ENCODE measurements at regions not wholly inside any gene's neighbourhood (a gene's known extent, or its start where the extent isn't known, plus 50 kb on each side); places are given as distances from the start of the nearest gene placed in this dataset.

- no peaks in the 10 kb centered on the region for H3K9me3 ChIP-seq (ENCODE audit: low read depth)
- DNase-seq (ENCODE audit: low read depth in 1 of 2, low spot score in 1 of 2), result no peak
- H3K27ac ChIP-seq, result no peak overlapping the region
- no peak for TF ChIP-seq CTCF (IDR thresholded peaks at IDR 0.05; ENCODE audit: low read depth, low read length)
- H3K36me3 ChIP-seq, result no peaks in the 10 kb centered on the region
- peaks cover 22% of the 10 kb centered on the region for H3K4me1 ChIP-seq (ENCODE audit: low read depth)
- H3K27me3 ChIP-seq, result no peaks in the 10 kb centered on the region
- H3K4me3 ChIP-seq, result no peak overlapping the region
These were observed 581.4 kb upstream of the TBL1XR1 start for GRCh38 chr3:177778633-177779032.

DNA sequence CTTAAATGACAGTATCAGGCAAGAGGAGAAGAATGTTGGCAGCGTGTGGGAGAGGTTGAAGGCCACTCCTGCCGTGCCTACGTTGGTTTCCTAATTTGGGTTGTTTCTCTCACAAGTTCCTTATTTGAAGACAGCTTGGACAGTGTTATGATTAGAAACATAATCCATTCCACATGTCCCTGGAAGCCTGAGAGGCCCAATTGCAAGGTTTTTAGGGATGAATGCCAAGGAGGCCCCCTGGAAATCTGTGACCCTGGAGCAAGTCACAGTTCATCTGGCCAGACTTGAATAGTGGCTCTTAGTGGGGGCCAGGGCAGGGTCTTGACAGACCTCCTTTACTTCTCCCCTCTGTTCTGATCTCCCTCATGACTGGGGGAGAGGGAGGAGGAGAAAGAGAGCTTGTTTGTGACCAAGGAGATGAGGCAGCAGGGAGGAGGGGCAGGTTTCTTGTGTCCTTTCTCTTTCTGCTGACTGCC is 584.4 kb upstream of the TBL1XR1 start:
- H3K27me3 ChIP-seq, result no peaks in the 10 kb centered on the region
- no peak overlapping the region for H3K4me3 ChIP-seq
- no peaks in the 10 kb centered on the region for H3K9me3 ChIP-seq (ENCODE audit: low read depth)
- TF ChIP-seq CTCF (IDR thresholded peaks at IDR 0.05; ENCODE audit: low read depth, low read length), result no peak
- peak overlapping the region; percentile 68 for H3K27ac ChIP-seq
- H3K4me1 ChIP-seq (ENCODE audit: low read depth), result peaks cover 19% of the 10 kb centered on the region
- no peaks in the 10 kb centered on the region for H3K36me3 ChIP-seq
- DNase-seq (ENCODE audit: low read depth in 1 of 2, low spot score in 1 of 2), result peak; percentile 47 to 91

GRCh38 chr3:177783338-177783737 is 586.1 kb upstream of the TBL1XR1 start:
- no peak for TF ChIP-seq CTCF (IDR thresholded peaks at IDR 0.05; ENCODE audit: low read depth, low read length)
- H3K4me3 ChIP-seq, result no peak overlapping the region
- no peak overlapping the region for H3K27ac ChIP-seq
- H3K27me3 ChIP-seq, result no peaks in the 10 kb centered on the region
- DNase-seq (ENCODE audit: low read depth in 1 of 2, low spot score in 1 of 2), result no peak
- H3K9me3 ChIP-seq (ENCODE audit: low read depth), result no peaks in the 10 kb centered on the region
- H3K4me1 ChIP-seq (ENCODE audit: low read depth), result peaks cover 15% of the 10 kb centered on the region
- no peaks in the 10 kb centered on the region for H3K36me3 ChIP-seq

DNA sequence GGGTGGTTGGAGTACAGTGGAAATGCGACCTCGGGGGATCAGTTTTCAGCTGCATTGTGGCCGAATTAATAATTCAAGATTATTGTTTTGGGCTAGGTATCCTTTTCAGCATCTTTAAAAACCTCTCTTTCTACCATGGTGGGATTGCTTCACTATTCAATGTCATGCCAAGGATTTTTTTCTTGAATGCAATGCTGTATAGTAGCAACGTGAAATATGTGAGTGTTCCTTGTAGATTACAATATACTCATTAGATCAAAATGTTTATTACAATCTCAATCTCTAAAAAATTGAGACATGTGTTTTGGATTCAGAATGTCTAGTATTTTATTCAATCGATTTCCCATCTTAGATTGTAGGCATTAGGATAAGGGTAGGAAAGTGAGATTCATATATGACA is 586.5 kb upstream of the TBL1XR1 start:
- H3K4me3 ChIP-seq, result no peak overlapping the region
- H3K27me3 ChIP-seq, result no peaks in the 10 kb centered on the region
- no peaks in the 10 kb centered on the region for H3K9me3 ChIP-seq (ENCODE audit: low read depth)
- DNase-seq (ENCODE audit: low read depth in 1 of 2, low spot score in 1 of 2), result no peak
- no peak for TF ChIP-seq CTCF (IDR thresholded peaks at IDR 0.05; ENCODE audit: low read depth, low read length)
- H3K4me1 ChIP-seq (ENCODE audit: low read depth), result peaks cover 15% of the 10 kb centered on the region
- no peaks in the 10 kb centered on the region for H3K36me3 ChIP-seq
- no peak overlapping the region for H3K27ac ChIP-seq

DNA sequence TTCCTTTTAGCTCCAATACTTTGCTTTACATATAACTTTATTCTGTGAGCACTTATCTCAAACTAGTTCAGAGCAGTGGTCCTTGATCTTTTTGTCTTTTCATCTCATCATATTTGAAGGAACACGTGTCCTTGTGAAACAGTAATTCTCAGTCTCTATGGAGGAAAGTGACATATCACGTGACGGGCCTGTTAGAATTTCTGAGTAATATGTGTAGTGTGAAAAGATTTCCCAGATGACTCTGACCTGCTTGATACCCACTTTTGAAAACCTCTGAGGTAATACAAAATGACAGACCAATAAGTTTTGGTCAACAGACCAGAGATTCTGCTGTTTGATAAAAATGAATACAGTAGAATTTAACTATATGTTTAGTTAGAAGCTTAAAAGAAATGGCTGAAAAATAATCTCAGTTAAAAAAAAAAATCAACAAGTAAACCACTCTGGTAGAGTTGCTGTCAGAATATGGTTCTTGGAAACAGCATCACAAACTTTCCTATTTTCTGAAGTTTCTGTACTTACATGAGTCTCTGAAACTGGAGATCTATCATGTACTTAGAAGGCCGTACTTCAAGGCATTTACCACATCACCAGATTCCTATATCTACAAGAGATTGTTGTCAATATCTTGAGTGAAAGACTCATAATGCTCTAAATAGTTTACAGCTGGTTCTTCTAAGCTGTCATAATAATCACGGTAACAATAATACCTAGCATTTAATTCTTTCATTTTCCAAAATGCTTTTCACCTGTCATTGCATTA is 590.2 kb upstream of the TBL1XR1 start:
- no peaks in the 10 kb centered on the region for H3K36me3 ChIP-seq
- H3K4me3 ChIP-seq, result no peak overlapping the region
- no peaks in the 10 kb centered on the region for H3K27me3 ChIP-seq
- H3K9me3 ChIP-seq (ENCODE audit: low read depth), result no peaks in the 10 kb centered on the region
- peaks cover 10% of the 10 kb centered on the region for H3K4me1 ChIP-seq (ENCODE audit: low read depth)
- H3K27ac ChIP-seq, result no peak overlapping the region
- DNase-seq (ENCODE audit: low read depth in 1 of 2, low spot score in 1 of 2), result no peak
- no peak for TF ChIP-seq CTCF (IDR thresholded peaks at IDR 0.05; ENCODE audit: low read depth, low read length)
